OCI-LY7 (cell line): ENCODE measurements at regions not wholly inside any gene's neighbourhood (a gene's known extent, or its start where the extent isn't known, plus 50 kb on each side); places are given as distances from the start of the nearest gene placed in this dataset.

ENCODE experiments used
- CTCF ChIP-seq: fragments of 200-600 bp; sonication (generic); conservative IDR thresholded peaks from 2 replicates; pipeline ENCODE4 v1.5.1; 2014; ENCODE audit warnings: mild to moderate bottlenecking, antibody characterized with exemption, low read length, moderate library complexity, mixed read lengths
- EZH2phosphoT487 ChIP-seq: fragments of 200-600 bp; sonication (generic); IDR thresholded peaks from 2 replicates; pipeline ENCODE4 v1.6.1; 2018; ENCODE audit warnings: low read depth, borderline replicate concordance, mild to moderate bottlenecking, mixed run types, antibody characterized with exemption, low read length, moderate library complexity, mixed read lengths

DNA sequence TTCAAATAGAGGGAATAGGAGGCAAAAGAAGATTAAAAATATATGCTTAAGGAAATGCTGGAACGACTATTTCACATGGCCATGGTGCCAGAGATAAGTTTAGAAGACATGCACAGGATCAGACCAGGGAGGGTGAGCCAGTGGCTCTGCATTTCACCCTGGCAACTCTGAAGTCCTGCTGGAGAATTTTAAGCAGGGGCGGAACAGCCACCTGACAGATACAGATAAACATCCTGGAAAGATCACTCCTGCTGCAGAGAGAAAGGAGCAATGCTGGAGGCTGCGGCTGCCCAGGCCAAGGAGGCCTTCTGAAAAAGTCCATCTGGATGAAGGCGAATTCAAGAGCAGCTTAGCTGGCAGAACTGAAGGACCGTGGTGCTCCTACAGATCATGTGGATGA lies 755.9 kb downstream of the RNF144A start:
- TF ChIP-seq CTCF: no peak
- no peak for TF ChIP-seq EZH2phosphoT487
